CD1c-positive myeloid dendritic cell (primary cell): ENCODE measurements at regions not wholly inside any gene's neighbourhood (a gene's known extent, or its start where the extent isn't known, plus 50 kb on each side); places are given as distances from the start of the nearest gene placed in this dataset.

Experiments used
- DNase-seq: peaks from one replicate; pipeline ENCODE4 v3.0.0-alpha.2; 2016; ENCODE audit errors: extremely low spot score

DNA sequence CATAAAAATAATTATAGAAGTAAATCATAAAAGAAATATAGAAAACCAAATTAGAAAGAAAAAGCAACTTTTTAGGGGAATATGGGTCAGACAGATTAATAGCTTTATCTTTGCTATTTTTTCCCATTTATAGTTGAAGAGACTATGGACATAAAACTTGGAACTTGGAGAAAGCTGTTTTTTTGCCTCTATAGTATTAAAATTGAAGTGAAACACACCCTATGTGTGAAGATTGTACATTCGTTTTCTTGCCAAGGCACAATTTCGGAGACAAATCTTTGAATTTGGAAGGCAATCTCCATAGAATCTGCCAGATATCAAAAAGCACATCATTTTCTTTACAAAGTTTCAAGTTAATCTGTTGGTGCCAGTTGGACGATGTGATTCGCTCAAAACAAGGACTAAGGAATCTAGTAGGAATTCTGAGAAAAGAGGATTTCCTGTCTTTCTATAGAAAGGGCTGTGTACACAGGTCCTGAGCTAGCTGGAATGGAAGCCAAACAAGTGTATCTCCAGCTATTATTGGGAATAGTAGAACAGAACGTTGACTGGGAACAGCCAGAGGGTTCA, 156.3 kb downstream of the SLC7A11 start:
- no peak for DNase-seq

DNA sequence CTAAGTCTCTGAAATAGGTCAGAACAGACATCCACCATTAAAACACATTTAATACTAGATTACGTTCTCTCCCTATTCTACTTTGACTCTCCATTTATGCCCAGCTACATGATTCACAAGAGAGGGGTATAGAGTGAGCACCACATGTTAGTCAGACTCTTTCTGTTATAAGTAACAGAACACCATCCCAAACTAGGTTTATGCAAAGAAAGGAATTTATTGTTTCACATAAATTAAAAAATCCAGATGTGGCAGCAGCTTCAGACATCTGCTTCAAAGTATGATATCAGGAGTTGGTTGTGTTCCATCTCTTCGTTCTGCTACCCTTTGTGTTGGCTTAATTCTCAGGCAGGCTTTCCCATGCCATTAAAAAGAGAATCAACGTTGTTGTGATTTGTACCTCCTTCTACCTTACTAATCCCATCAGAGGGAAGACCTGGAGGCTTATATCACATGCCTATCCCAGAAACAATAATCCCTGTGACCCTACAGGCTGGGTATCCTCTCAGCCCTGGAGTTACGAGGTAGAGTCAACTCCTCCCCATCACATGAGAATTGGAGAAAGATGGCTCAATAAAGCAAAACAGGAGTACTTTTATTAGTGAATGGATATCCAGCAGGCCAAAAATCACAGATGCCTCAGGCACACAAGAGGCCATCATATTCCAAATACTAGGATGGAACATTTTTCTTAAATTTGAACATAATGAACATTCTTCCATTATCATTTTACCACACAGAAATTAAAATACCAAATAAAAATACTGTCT, 163.2 kb downstream of the SLC7A11 start:
- DNase-seq = no peak

GRCh38 chr4:138078253-138078652, 163.9 kb downstream of the SLC7A11 start:
- DNase-seq = no peak

- no peak for DNase-seq
Measured at GRCh38 chr4:138076561-138076960, 165.6 kb downstream of the SLC7A11 start.

- DNase-seq = no peak
Measured at GRCh38 chr4:138070816-138071215, 171.3 kb downstream of the SLC7A11 start.

- DNase-seq = no peak
Measured at GRCh38 chr4:138063581-138063980, 178.6 kb downstream of the SLC7A11 start.

DNA sequence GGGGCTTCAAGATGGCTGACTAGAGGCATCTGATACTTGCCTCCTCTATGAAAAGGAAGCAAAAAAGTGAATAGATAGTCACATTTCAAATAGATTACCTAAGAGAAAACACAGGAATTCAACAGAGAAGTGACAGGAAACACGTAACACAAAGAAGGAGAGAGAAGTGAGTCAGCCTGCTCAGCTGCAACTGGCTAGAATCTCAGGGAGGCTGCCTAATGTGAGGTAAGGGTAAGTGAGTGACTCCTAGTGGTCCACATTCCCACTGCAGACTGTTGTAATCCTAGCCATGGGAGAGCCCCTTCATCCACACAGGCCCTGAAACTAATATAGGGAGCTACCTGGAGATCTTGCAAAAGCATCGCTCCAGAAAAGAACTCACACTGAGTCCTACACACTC, 179.2 kb downstream of the SLC7A11 start:
- no peak for DNase-seq

DNA sequence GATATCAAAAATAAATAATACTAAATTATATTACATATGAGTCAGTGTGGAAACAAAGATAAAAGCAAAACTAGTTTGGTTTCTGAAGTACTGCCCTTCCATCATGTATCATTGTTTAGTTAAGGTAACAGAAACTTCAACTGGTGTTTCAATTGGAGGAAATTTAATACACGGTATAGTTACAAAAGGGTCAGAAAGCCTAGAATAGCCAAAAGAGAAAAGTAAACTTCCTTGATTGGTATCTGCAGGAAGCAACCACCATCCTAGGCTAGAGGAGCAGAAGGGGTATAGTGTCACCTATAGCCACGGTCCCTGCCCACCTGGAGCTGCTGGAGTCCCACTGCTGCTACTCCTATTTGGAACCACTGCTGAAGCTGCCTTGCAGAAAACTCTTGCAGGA, 185.6 kb downstream of the SLC7A11 start:
- DNase-seq = no peak

- DNase-seq = no peak
Measured at GRCh38 chr4:138055890-138056289, 186.3 kb downstream of the SLC7A11 start.

- no peak for DNase-seq
Measured at GRCh38 chr4:138053641-138054301, 188.4 kb downstream of the SLC7A11 start.

GRCh38 chr4:138052806-138053632, 189.1 kb downstream of the SLC7A11 start:
- no peak for DNase-seq

DNA sequence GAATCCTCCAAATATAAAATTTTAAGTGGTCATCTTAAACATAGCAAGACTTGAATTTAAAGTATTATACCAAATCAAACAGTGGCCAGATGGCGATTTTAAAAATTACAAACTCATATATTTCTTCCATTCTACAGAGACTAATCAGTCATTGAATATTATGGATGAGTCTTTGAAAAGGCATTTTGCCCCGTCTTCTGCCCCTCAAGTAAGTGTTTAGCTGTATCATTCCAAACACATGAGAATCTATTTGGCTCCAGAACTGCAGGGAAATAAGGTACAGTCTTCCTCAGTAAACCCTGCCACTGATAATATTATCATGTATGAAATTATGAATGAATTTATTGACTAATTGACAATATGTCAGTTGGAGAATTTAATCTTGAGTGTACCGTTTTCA, 191.0 kb downstream of the SLC7A11 start:
- DNase-seq = no peak

GRCh38 chr4:138050601-138051000, 191.5 kb downstream of the SLC7A11 start:
- no peak for DNase-seq

- DNase-seq = no peak
Measured at GRCh38 chr4:138049355-138049754, 192.8 kb downstream of the SLC7A11 start.

DNA sequence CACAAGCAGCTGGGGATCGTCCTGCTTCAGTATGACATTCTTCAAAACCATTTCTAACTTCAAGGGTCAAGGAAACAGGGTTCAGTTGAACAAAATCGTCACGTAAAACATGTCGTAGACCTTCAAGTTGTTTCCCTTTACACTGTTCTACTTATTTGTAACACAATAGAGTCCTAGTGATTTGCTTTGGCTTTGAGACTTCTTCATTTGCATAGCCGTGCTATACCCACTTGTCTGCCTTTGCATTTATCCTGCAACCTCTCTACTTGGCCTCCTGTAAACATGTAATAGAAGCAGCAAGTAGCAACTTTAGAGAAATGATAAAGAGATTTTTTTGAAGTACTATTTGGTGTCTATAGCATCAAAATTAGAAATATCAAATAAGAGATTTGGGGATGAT, 194.9 kb downstream of the SLC7A11 start:
- no peak for DNase-seq

DNA sequence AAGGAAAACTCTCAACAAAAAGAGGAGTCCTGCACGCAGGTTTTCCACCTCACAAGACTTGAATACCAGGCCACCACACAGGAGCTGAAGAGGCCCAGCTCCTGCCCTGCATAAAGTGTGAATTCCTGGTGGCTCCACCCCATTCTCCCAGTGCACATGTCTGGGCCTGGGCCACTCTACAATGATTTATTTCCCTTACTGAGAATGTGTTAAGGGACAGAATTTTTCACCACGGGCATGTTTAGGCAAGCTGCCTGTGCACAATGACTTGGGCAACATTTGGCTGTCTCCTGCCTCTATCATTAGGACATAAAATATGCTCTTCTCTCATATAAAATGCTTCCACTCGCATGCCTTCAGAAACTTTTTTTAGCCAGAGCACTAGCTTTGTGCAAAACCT, 197.1 kb downstream of the SLC7A11 start:
- no peak for DNase-seq

DNA sequence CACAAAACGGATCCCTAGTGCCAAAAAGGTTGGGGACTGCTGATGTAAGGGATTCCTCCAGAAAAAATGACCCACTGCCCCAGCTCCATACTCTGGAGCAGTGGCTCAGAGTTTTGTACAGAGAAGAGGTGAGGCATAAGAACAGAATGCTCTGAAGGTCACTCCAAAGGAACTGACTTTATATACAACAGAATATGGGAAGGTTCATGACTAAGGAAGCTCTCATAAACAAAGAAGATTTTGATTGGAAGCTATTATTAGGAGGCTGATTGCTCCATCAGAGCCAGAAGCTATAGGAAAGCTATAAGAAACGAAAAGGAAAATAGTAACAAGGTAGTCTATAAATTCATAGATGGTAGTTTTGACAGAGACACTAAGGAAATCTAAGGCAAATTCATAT, 203.1 kb downstream of the SLC7A11 start:
- no peak for DNase-seq

GRCh38 chr4:138037696-138038095, 204.5 kb downstream of the SLC7A11 start:
- no peak for DNase-seq

GRCh38 chr4:138035781-138036258, 206.3 kb downstream of the SLC7A11 start:
- DNase-seq = peak; percentile 76

GRCh38 chr4:138034871-138035270, 207.3 kb downstream of the SLC7A11 start:
- no peak for DNase-seq

DNA sequence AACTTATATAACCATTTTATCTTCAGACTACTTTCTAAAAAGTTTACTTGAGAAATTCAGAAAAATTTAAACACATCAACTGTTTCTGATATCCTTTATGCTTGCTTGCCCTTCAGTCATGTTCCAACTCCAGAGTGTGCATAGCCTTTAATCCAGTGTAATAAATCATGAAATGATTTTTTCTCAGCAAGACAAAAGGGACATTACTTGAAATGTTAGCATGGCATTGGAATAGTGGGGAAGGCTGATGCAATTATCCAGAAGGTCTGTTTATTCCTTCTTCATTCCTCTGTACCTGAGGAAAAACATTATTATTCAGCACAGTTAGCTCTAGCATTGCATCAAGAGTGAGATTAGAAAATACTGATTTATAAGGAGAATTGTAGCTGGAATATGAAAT, 209.9 kb downstream of the SLC7A11 start:
- no peak for DNase-seq

DNA sequence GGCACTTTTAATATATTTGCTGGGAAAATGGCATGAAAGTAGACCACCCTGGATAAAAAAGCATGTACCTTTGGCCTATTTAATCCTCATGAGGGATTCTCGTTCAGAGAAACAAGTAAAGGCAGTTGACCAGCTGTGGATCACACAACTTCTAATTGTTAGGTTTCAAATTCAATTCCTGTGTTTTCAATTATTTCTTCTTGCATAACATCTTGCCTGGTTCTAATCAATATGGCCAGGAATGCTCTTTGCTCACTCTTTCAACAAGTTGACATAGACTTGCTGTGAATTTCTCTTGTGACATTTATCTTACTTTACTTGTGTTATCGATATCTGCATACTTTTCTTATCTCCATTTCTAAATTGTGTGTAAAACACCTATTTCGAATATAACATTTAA, 211.8 kb downstream of the SLC7A11 start:
- no peak for DNase-seq
